CD4-positive, alpha-beta memory T cell (primary cell): ENCODE measurements at regions not wholly inside any gene's neighbourhood (a gene's known extent, or its start where the extent isn't known, plus 50 kb on each side); places are given as distances from the start of the nearest gene placed in this dataset.

Experiments
- CTCF ChIA-PET: fragments of 350-600 bp; sonication (Branson Sonifier 250); formaldehyde crosslinking; loops from one replicate; lab custom pipeline; 2021; ENCODE audit warnings: inconsistent platforms; ENCODE audit not compliant: partially characterized antibody; lab: Charles Lee
- POLR2A ChIA-PET: fragments of 350-600 bp; sonication (Branson Sonifier 250); formaldehyde crosslinking; loops from one replicate; lab custom pipeline; 2021; ENCODE audit not compliant: partially characterized antibody; lab: Charles Lee
- DNase-seq, 5 donors: peaks; one replicate each; pipeline versions ENCODE4 v3.0.0 to v3.0.0-alpha.2; 2020 to 2022; ENCODE audit warnings: mixed read lengths in 1 of 5
- H3K27ac ChIP-seq: one replicate; pipeline ENCODE4 v1.7.0; 2013; ENCODE audit warnings: low read depth, low read length
- H3K27me3 ChIP-seq: 2 replicates; pipeline ENCODE4 v1.7.0; 2013; ENCODE audit warnings: mild to moderate bottlenecking, low read length, moderate library complexity; ENCODE audit not compliant: insufficient read depth
- H3K36me3 ChIP-seq: 2 replicates; pipeline ENCODE4 v1.7.0; 2013; ENCODE audit warnings: mild to moderate bottlenecking, low read length, moderate library complexity; ENCODE audit not compliant: insufficient read depth
- H3K4me1 ChIP-seq: 2 replicates; pipeline ENCODE4 v1.7.0; 2013; ENCODE audit warnings: mild to moderate bottlenecking, low read length, moderate library complexity; ENCODE audit not compliant: insufficient read depth
- H3K4me3 ChIP-seq, 2 donors: one replicate each; pipeline ENCODE4 v1.7.0; 2013; ENCODE audit warnings: low read length in 2 of 2, mild to moderate bottlenecking in 1 of 2
- H3K9me3 ChIP-seq, 2 donors: one replicate each; pipeline ENCODE4 v1.7.0; 2013; ENCODE audit warnings: low read length in 2 of 2, control low read depth in 1 of 2; ENCODE audit not compliant: control insufficient read depth in 1 of 2
- H3K27ac Mint-ChIP-seq, 7 donors: one replicate each; pipeline ENCODE4 v1.8.0; 2020 to 2021; ENCODE audit warnings: mixed read lengths in 7 of 7, mild to moderate bottlenecking in 6 of 7, inconsistent platforms in 3 of 7, moderate library complexity in 3 of 7
- H3K27me3 Mint-ChIP-seq, 2 donors: one replicate each; pipeline ENCODE4 v1.8.0; 2020 to 2021; ENCODE audit warnings: mixed read lengths in 2 of 2
- H3K36me3 Mint-ChIP-seq, 2 donors: one replicate each; pipeline ENCODE4 v1.8.0; 2020 to 2021; ENCODE audit warnings: mixed read lengths in 2 of 2, inconsistent platforms in 1 of 2, mild to moderate bottlenecking in 1 of 2
- H3K4me1 Mint-ChIP-seq, 4 donors: one replicate each; pipeline ENCODE4 v1.8.0; 2020 to 2021; ENCODE audit warnings: mixed read lengths in 4 of 4, mild to moderate bottlenecking in 1 of 4
- H3K4me3 Mint-ChIP-seq, 8 donors: one replicate each; pipeline ENCODE4 v1.8.0; 2020 to 2021; ENCODE audit warnings: mixed read lengths in 8 of 8, mild to moderate bottlenecking in 7 of 8, moderate library complexity in 6 of 8, inconsistent platforms in 3 of 8
- H3K9me3 Mint-ChIP-seq, 8 donors: one replicate each; pipeline ENCODE4 v1.8.0; 2020 to 2021; ENCODE audit warnings: mixed read lengths in 8 of 8, mild to moderate bottlenecking in 5 of 8, inconsistent platforms in 3 of 8, moderate library complexity in 1 of 8
- intact Hi-C: fragments of 100-400 bp; cut with micrococcal nuclease; formaldehyde crosslinking; loops from one replicate; pipeline ENCODE4 v1.15.1; 2023

- H3K4me3 Mint-ChIP-seq = no peak overlapping the region
- intact Hi-C loops = no loop called here
- H3K27me3 Mint-ChIP-seq = peaks cover 3 to 5% of the 10 kb centered on the region in 2 donors
- no peak for DNase-seq
- ChIA-PET POLR2A (no interaction called here), CTCF (no interaction called here)
- H3K4me1 Mint-ChIP-seq = peaks cover 0 to 1% (median 0%) of the 10 kb centered on the region in 4 donors
- Histone ChIP-seq H3K4me1 (no peaks in the 10 kb centered on the region), H3K27ac (no peak overlapping the region), H3K36me3 (no peaks in the 10 kb centered on the region), H3K27me3 (no peaks in the 10 kb centered on the region), H3K4me3 (no peak overlapping the region), H3K9me3 (no peaks in the 10 kb centered on the region)
- H3K36me3 Mint-ChIP-seq = no peaks in the 10 kb centered on the region
- no peak overlapping the region for H3K27ac Mint-ChIP-seq
- H3K9me3 Mint-ChIP-seq = peaks cover 0 to 4% (median 0%) of the 10 kb centered on the region in 8 donors
Measured at GRCh38 chr14:101186992-101187815, 283.7 kb upstream of the RTL1 start.

- POLR2A ChIA-PET = no interaction called here
- Mint-ChIP-seq H3K4me3 (no peak overlapping the region), H3K27ac (no peak overlapping the region), H3K4me1 (peaks cover 0 to 1% (median 0%) of the 10 kb centered on the region in 4 donors), H3K36me3 (no peaks in the 10 kb centered on the region), H3K9me3 (peaks cover 0 to 4% (median 0%) of the 10 kb centered on the region in 8 donors), H3K27me3 (peaks cover 3 to 5% of the 10 kb centered on the region in 2 donors)
- CTCF ChIA-PET = no interaction called here
- H3K27me3 ChIP-seq = no peaks in the 10 kb centered on the region
- no peak overlapping the region for H3K27ac ChIP-seq
- no peaks in the 10 kb centered on the region for H3K9me3 ChIP-seq
- no peaks in the 10 kb centered on the region for H3K36me3 ChIP-seq
- intact Hi-C loops = no loop called here
- H3K4me1 ChIP-seq = no peaks in the 10 kb centered on the region
- no peak overlapping the region for H3K4me3 ChIP-seq
- no peak for DNase-seq
Measured at GRCh38 chr14:101187816-101188570, 284.5 kb upstream of the RTL1 start.

- no peaks in the 10 kb centered on the region for H3K27me3 ChIP-seq
- H3K4me3 ChIP-seq = no peak overlapping the region
- intact Hi-C loops = no loop called here
- H3K27me3 Mint-ChIP-seq = peaks cover 3 to 5% of the 10 kb centered on the region in 2 donors
- H3K36me3 Mint-ChIP-seq = no peaks in the 10 kb centered on the region
- no peaks in the 10 kb centered on the region for H3K36me3 ChIP-seq
- no peaks in the 10 kb centered on the region for H3K4me1 ChIP-seq
- H3K4me3 Mint-ChIP-seq = no peak overlapping the region
- POLR2A ChIA-PET = no interaction called here
- H3K27ac ChIP-seq = no peak overlapping the region
- H3K4me1 Mint-ChIP-seq = peaks cover 0 to 1% (median 0%) of the 10 kb centered on the region in 4 donors
- CTCF ChIA-PET = no interaction called here
- H3K9me3 ChIP-seq = no peaks in the 10 kb centered on the region
- no peak for DNase-seq
- peaks cover 0 to 4% (median 0%) of the 10 kb centered on the region in 8 donors for H3K9me3 Mint-ChIP-seq
- no peak overlapping the region for H3K27ac Mint-ChIP-seq
Measured at GRCh38 chr14:101188571-101188915, 285.0 kb upstream of the RTL1 start.

- no peak for DNase-seq
- Mint-ChIP-seq H3K4me3 (no peak overlapping the region), H3K27me3 (peaks cover 3 to 5% of the 10 kb centered on the region in 2 donors), H3K9me3 (peaks cover 0 to 4% (median 0%) of the 10 kb centered on the region in 8 donors), H3K27ac (no peak overlapping the region), H3K36me3 (no peaks in the 10 kb centered on the region), H3K4me1 (peaks cover 0 to 1% (median 0%) of the 10 kb centered on the region in 4 donors)
- intact Hi-C loops = no loop called here
- H3K27me3 ChIP-seq = no peaks in the 10 kb centered on the region
- no peaks in the 10 kb centered on the region for H3K4me1 ChIP-seq
- no peak overlapping the region for H3K27ac ChIP-seq
- POLR2A ChIA-PET = no interaction called here
- H3K4me3 ChIP-seq = no peak overlapping the region
- CTCF ChIA-PET = no interaction called here
- no peaks in the 10 kb centered on the region for H3K9me3 ChIP-seq
- no peaks in the 10 kb centered on the region for H3K36me3 ChIP-seq
Measured at GRCh38 chr14:101189266-101189665, 285.7 kb upstream of the RTL1 start.

GRCh38 chr14:101189962-101190560 lies 286.5 kb upstream of the RTL1 start:
- POLR2A ChIA-PET = no interaction called here
- Mint-ChIP-seq H3K27me3 (peaks cover 3 to 5% of the 10 kb centered on the region in 2 donors), H3K4me3 (no peak overlapping the region)

GRCh38 chr14:101191101-101191720 lies 287.7 kb upstream of the RTL1 start:
- H3K4me1 ChIP-seq = no peaks in the 10 kb centered on the region
- Mint-ChIP-seq H3K36me3 (no peaks in the 10 kb centered on the region), H3K27me3 (peaks cover 3 to 5% of the 10 kb centered on the region in 2 donors), H3K4me1 (peaks cover 0 to 1% (median 0%) of the 10 kb centered on the region in 4 donors), H3K9me3 (peaks cover 0 to 4% (median 0%) of the 10 kb centered on the region in 8 donors), H3K4me3 (no peak overlapping the region), H3K27ac (no peak overlapping the region)
- H3K4me3 ChIP-seq = no peak overlapping the region
- no peaks in the 10 kb centered on the region for H3K9me3 ChIP-seq
- no peaks in the 10 kb centered on the region for H3K36me3 ChIP-seq
- DNase-seq = no peak
- intact Hi-C loops = no loop called here
- ChIA-PET POLR2A (no interaction called here), CTCF (no interaction called here)
- no peaks in the 10 kb centered on the region for H3K27me3 ChIP-seq
- H3K27ac ChIP-seq = no peak overlapping the region

More at GRCh38 chr14:101189962-101190560, 286.5 kb upstream of the RTL1 start:
- no peak overlapping the region for H3K27ac ChIP-seq
- CTCF ChIA-PET = no interaction called here
- DNase-seq = no peak
- peaks cover 0 to 1% (median 0%) of the 10 kb centered on the region in 4 donors for H3K4me1 Mint-ChIP-seq
- no peaks in the 10 kb centered on the region for H3K27me3 ChIP-seq
- no peak overlapping the region for H3K4me3 ChIP-seq
- H3K9me3 Mint-ChIP-seq = peaks cover 0 to 4% (median 0%) of the 10 kb centered on the region in 8 donors
- H3K36me3 Mint-ChIP-seq = no peaks in the 10 kb centered on the region
- no peak overlapping the region for H3K27ac Mint-ChIP-seq
- H3K36me3 ChIP-seq = no peaks in the 10 kb centered on the region
- no peaks in the 10 kb centered on the region for H3K4me1 ChIP-seq
- intact Hi-C loops = no loop called here
- no peaks in the 10 kb centered on the region for H3K9me3 ChIP-seq
